Progenitor cell of endocrine pancreas (in vitro differentiated cells): ENCODE measurements at regions not wholly inside any gene's neighbourhood (a gene's known extent, or its start where the extent isn't known, plus 50 kb on each side); places are given as distances from the start of the nearest gene placed in this dataset.

Source experiments
- DNase-seq: peaks from one replicate; pipeline ENCODE4 v3.0.0; 2021; ENCODE audit warnings: low spot score; ENCODE audit not compliant: unreplicated experiment
- H3K27ac Mint-ChIP-seq: 2 replicates; pipeline ENCODE4 v1.8.0; 2021; ENCODE audit warnings: mild to moderate bottlenecking, moderate library complexity, mixed read lengths
- H3K27me3 Mint-ChIP-seq: 2 replicates; pipeline ENCODE4 v1.8.0; 2021; ENCODE audit warnings: mixed read lengths
- H3K36me3 Mint-ChIP-seq: 2 replicates; pipeline ENCODE4 v1.8.0; 2022; ENCODE audit warnings: mixed read lengths; ENCODE audit not compliant: insufficient read depth
- H3K4me1 Mint-ChIP-seq: 2 replicates; pipeline ENCODE4 v1.8.0; 2021; ENCODE audit warnings: low read depth, mixed read lengths
- H3K4me3 Mint-ChIP-seq: 2 replicates; pipeline ENCODE4 v1.8.0; 2021; ENCODE audit warnings: low read depth, mild to moderate bottlenecking, moderate library complexity, mixed read lengths
- H3K9me3 Mint-ChIP-seq: 2 replicates; pipeline ENCODE4 v1.8.0; 2021; ENCODE audit warnings: low read depth, mixed read lengths
- TF ChIP-seq, protein P1 (sequence below): fragments of 200-600 bp; sonication (generic); IDR thresholded peaks from one replicate; pipeline ENCODE4 v1.5.0; 2021; ENCODE audit warnings: antibody characterized with exemption, mild to moderate bottlenecking; ENCODE audit not compliant: unreplicated experiment

- TF ChIP-seq, protein P1, sequence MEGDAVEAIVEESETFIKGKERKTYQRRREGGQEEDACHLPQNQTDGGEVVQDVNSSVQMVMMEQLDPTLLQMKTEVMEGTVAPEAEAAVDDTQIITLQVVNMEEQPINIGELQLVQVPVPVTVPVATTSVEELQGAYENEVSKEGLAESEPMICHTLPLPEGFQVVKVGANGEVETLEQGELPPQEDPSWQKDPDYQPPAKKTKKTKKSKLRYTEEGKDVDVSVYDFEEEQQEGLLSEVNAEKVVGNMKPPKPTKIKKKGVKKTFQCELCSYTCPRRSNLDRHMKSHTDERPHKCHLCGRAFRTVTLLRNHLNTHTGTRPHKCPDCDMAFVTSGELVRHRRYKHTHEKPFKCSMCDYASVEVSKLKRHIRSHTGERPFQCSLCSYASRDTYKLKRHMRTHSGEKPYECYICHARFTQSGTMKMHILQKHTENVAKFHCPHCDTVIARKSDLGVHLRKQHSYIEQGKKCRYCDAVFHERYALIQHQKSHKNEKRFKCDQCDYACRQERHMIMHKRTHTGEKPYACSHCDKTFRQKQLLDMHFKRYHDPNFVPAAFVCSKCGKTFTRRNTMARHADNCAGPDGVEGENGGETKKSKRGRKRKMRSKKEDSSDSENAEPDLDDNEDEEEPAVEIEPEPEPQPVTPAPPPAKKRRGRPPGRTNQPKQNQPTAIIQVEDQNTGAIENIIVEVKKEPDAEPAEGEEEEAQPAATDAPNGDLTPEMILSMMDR: no peak
- H3K36me3 Mint-ChIP-seq: no peaks in the 10 kb centered on the region
- H3K27ac Mint-ChIP-seq: no peak overlapping the region
- peaks cover 12% of the 10 kb centered on the region for H3K27me3 Mint-ChIP-seq
- H3K4me3 Mint-ChIP-seq: no peak overlapping the region
- H3K4me1 Mint-ChIP-seq: peaks cover 13% of the 10 kb centered on the region
- H3K9me3 Mint-ChIP-seq: peaks cover 3% of the 10 kb centered on the region
- DNase-seq: no peak
These were observed 81.6 kb upstream of the PMEPA1 start for GRCh38 chr20:57791178-57791962.

DNA sequence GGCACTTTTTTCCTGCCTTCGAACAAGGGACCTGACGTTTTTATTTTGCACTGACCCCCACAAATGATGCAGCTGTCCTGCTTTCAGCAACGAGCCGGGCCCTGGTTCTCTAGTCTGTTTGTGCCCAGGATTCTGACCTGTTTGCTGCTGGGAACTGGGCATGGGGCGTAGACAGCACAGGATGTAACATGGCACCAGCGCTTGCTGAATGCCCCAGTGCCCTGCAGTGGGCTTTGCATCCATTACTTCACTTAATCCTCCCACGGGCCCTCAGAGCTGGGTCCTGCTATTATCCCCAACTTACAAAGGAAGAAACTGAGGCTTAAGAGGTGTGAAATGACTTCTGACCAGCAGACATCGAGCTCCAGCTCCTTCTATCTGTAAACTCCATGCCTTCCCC, 80.4 kb upstream of the PMEPA1 start:
- TF ChIP-seq, protein P1: no peak
- Mint-ChIP-seq H3K4me3 (no peak overlapping the region), H3K27me3 (peaks cover 12% of the 10 kb centered on the region), H3K36me3 (no peaks in the 10 kb centered on the region), H3K4me1 (peaks cover 13% of the 10 kb centered on the region), H3K9me3 (peaks cover 3% of the 10 kb centered on the region), H3K27ac (no peak overlapping the region)
- DNase-seq: no peak

DNA sequence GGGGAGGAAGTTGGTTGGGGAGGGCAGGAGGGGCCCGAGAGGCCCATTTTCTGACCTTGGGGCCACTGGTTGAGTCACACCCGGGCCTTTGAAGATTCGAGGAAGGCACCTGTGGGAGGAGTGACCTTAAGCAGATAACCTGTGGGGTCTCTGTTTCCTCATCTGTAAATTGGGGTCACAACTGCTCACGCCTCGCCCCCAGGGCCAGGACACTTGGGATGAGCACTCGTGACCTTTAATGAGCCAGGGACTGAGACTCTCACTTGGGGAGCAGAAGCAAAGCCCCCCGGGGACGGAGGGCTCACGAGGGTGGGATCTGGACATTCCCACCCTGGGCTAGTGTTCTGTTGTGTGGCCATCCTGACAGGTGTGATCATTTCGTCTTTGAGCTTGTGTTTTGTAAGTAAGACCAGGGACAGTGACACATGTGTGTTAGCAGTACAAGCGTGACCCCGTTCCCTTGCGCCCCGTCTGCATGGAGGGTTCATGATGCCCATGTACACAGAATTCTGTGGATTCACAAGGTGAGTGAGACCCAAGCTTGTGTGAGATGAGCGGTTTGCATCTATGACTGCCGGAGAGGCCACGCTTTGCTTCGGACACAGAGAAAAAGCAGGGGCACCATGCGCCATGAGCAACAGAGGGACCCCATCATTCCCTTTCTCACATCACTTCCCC, 79.3 kb upstream of the PMEPA1 start:
- Mint-ChIP-seq H3K36me3 (no peaks in the 10 kb centered on the region), H3K4me1 (peaks cover 11% of the 10 kb centered on the region), H3K27ac (peak overlapping the region; percentile 39), H3K9me3 (peaks cover 3% of the 10 kb centered on the region), H3K27me3 (peaks cover 12% of the 10 kb centered on the region), H3K4me3 (no peak overlapping the region)
- TF ChIP-seq, protein P1: no peak
- no peak for DNase-seq

- Mint-ChIP-seq H3K4me3 (no peak overlapping the region), H3K36me3 (no peaks in the 10 kb centered on the region), H3K9me3 (peaks cover 3% of the 10 kb centered on the region), H3K27me3 (peaks cover 12% of the 10 kb centered on the region), H3K4me1 (peaks cover 11% of the 10 kb centered on the region), H3K27ac (no peak overlapping the region)
- DNase-seq: no peak
- TF ChIP-seq, protein P1: no peak
These were observed 78.4 kb upstream of the PMEPA1 start for GRCh38 chr20:57787990-57788781.
